ENCODE measurements at regions not wholly inside any gene's neighbourhood (a gene's known extent, or its start where the extent isn't known, plus 50 kb on each side); places are given as distances from the start of the nearest gene placed in this dataset.

DNA sequence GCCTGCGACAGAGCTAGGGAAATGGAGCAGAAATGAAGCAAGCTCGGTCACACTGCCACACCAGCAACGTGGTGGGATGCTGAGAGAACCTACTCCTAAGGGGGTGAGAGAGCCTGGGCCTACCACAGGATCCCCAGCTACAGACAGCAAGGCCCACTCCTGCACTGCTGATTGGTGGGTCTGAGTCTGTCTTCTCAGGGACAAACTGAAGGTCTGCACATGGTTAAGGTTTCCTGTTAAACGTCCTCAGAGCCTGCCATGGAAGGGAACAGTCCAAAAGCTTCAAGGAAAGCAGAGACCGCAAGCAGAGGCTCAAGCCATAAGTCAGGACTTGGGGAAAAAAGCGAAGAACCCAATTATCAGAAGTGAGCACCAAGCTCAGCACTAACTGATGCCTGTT is 53.5 kb upstream of the MED4 start:
- no peak for DNase-seq (ENCODE audit: low spot score)
- Mint-ChIP-seq H3K4me3 (ENCODE audit: unreplicated experiment) (no peak overlapping the region), H3K9me3 (ENCODE audit: unreplicated experiment) (no peaks in the 10 kb centered on the region), H3K27ac (ENCODE audit: unreplicated experiment) (no peak overlapping the region), H3K27me3 (ENCODE audit: unreplicated experiment) (no peaks in the 10 kb centered on the region), H3K36me3 (ENCODE audit: low read depth, unreplicated experiment) (no peaks in the 10 kb centered on the region), H3K4me1 (ENCODE audit: unreplicated experiment) (peaks cover 4% of the 10 kb centered on the region)
- TF ChIP-seq, protein P1, sequence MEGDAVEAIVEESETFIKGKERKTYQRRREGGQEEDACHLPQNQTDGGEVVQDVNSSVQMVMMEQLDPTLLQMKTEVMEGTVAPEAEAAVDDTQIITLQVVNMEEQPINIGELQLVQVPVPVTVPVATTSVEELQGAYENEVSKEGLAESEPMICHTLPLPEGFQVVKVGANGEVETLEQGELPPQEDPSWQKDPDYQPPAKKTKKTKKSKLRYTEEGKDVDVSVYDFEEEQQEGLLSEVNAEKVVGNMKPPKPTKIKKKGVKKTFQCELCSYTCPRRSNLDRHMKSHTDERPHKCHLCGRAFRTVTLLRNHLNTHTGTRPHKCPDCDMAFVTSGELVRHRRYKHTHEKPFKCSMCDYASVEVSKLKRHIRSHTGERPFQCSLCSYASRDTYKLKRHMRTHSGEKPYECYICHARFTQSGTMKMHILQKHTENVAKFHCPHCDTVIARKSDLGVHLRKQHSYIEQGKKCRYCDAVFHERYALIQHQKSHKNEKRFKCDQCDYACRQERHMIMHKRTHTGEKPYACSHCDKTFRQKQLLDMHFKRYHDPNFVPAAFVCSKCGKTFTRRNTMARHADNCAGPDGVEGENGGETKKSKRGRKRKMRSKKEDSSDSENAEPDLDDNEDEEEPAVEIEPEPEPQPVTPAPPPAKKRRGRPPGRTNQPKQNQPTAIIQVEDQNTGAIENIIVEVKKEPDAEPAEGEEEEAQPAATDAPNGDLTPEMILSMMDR (IDR thresholded peaks at IDR 0.05; ENCODE audit: unreplicated experiment), result no peak

- Mint-ChIP-seq H3K36me3 (ENCODE audit: low read depth, unreplicated experiment) (no peaks in the 10 kb centered on the region), H3K4me1 (ENCODE audit: unreplicated experiment) (peaks cover 8% of the 10 kb centered on the region), H3K4me3 (ENCODE audit: unreplicated experiment) (no peak overlapping the region), H3K27me3 (ENCODE audit: unreplicated experiment) (no peaks in the 10 kb centered on the region), H3K9me3 (ENCODE audit: unreplicated experiment) (no peaks in the 10 kb centered on the region), H3K27ac (ENCODE audit: unreplicated experiment) (no peak overlapping the region)
- TF ChIP-seq, protein P1 (IDR thresholded peaks at IDR 0.05; ENCODE audit: unreplicated experiment), result no peak
- no peak for DNase-seq (ENCODE audit: low spot score)
These were observed 51.7 kb upstream of the MED4 start for GRCh38 chr13:48146636-48147035.

DNA sequence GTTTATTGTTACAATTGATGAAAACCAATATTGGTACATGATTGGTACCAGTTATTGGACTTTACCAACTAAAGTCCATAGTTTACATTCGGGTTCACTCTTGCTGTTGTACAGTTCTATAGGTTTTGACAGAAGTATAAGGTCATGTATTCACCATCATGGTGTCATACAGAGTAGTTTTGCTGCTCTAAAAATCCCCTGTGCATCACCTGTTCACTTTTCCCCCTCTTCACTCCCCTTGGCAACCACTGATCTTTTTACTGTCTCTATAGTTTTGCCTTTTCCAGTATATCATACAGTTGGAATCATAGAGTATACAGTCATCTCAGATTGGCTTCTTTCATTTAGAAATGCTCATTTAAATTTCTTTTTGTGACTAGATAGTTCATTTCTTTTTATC is 51.2 kb upstream of the MED4 start:
- no peak overlapping the region for H3K4me3 Mint-ChIP-seq (ENCODE audit: unreplicated experiment)
- H3K27me3 Mint-ChIP-seq (ENCODE audit: unreplicated experiment), result no peaks in the 10 kb centered on the region
- H3K36me3 Mint-ChIP-seq (ENCODE audit: low read depth, unreplicated experiment), result no peaks in the 10 kb centered on the region
- H3K9me3 Mint-ChIP-seq (ENCODE audit: unreplicated experiment), result no peaks in the 10 kb centered on the region
- H3K4me1 Mint-ChIP-seq (ENCODE audit: unreplicated experiment), result peaks cover 8% of the 10 kb centered on the region
- H3K27ac Mint-ChIP-seq (ENCODE audit: unreplicated experiment), result no peak overlapping the region
- TF ChIP-seq, protein P1 (IDR thresholded peaks at IDR 0.05; ENCODE audit: unreplicated experiment), result no peak
- no peak for DNase-seq (ENCODE audit: low spot score)
